ENCODE measurements at regions not wholly inside any gene's neighbourhood (a gene's known extent, or its start where the extent isn't known, plus 50 kb on each side); places are given as distances from the start of the nearest gene placed in this dataset.
"Not testable (repeated sequence)": the region's sequence is repeated elsewhere in the genome, so short reads cannot be mapped to it uniquely, and the experiment has no call there.

DNA sequence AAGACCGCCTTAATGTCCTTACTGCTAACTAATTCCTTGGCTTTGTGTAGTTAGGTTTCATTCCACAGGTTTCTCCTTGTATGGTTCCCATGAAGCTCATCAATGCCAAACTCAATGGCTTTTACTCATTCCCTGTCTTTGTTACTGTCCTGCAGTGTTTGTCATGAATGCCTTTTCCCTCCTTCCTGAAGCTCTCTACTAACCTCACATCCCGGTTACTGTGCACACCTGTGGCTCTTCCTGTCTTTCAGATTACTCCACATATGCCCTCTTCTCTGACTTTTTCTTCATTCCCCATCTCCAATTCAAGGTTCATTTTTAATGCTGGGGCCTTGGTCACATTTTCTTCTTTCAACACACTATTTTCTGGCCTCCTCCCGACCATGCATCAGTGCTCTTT, 66.1 kb downstream of the TRIM43 start:
- H2BK15ac ChIP-seq (ENCODE audit: low read length); H3K18ac ChIP-seq (ENCODE audit: extremely low read depth, low read length); H3K79me2 ChIP-seq (ENCODE audit: control insufficient read depth in 1 of 2, insufficient read depth in 2 of 2, low read length in 2 of 2); H3K27me3 ChIP-seq (replicated peaks in 1 of 4; ENCODE audit: control insufficient read depth in 3 of 4, extremely low read depth in 1 of 4, insufficient read depth in 3 of 4, low read length in 3 of 4); H3K36me3 ChIP-seq (ENCODE audit: control insufficient read depth in 2 of 4, insufficient read depth in 4 of 4, low read length in 3 of 4); H2BK120ac ChIP-seq (replicated peaks; ENCODE audit: low read depth, low read length); H3K27ac ChIP-seq (ENCODE audit: low read depth, low read length); H3K56ac ChIP-seq (replicated peaks; ENCODE audit: insufficient read length, low read depth, low read length); H4K91ac ChIP-seq (replicated peaks; ENCODE audit: insufficient read length, low read length); H2BK12ac ChIP-seq (ENCODE audit: low read depth, low read length); H3K23ac ChIP-seq (ENCODE audit: insufficient read length); POLR2A ChIA-PET (ENCODE audit: partially characterized antibody); FAIRE-seq; H3K14ac ChIP-seq (ENCODE audit: insufficient read length); H4K20me1 ChIP-seq (replicated peaks in 1 of 2; ENCODE audit: control insufficient read depth in 1 of 2, insufficient read depth in 2 of 2, low read length in 2 of 2); H4K8ac ChIP-seq (ENCODE audit: extremely low read depth, insufficient read depth, low read length); H3K4ac ChIP-seq (replicated peaks; ENCODE audit: insufficient read length, low read depth, low read length); H3K4me3 ChIP-seq (ENCODE audit: extremely low read depth in 1 of 4, insufficient read depth in 2 of 4, low read depth in 3 of 4, low read length in 4 of 4); H3K4me1 ChIP-seq (replicated peaks in 1 of 4; ENCODE audit: control insufficient read depth in 3 of 4, insufficient read depth in 4 of 4, low read length in 3 of 4); H3K23me2 ChIP-seq (ENCODE audit: low read depth, low read length); H2BK20ac ChIP-seq (ENCODE audit: low read length); H3K79me1 ChIP-seq (ENCODE audit: low read depth, low read length); DNase-seq (ENCODE audit: low read depth in 1 of 2, low spot score in 2 of 2); H3K4me2 ChIP-seq (ENCODE audit: insufficient read depth in 1 of 2, low read depth in 2 of 2, low read length in 2 of 2); H2BK5ac ChIP-seq (ENCODE audit: low read depth, low read length); H4K5ac ChIP-seq (ENCODE audit: insufficient read length, low read depth, low read length); CTCF ChIA-PET (ENCODE audit: partially characterized antibody); H2AFZ ChIP-seq (ENCODE audit: low read length); H3K9ac ChIP-seq (replicated peaks in 1 of 4; ENCODE audit: extremely low read depth in 1 of 4, low read depth in 3 of 4, low read length in 3 of 4); H2AK5ac ChIP-seq (ENCODE audit: low read depth, low read length): not testable (repeated sequence)
- WGBS, 2 experiments (ENCODE audit: extremely low coverage in 1 of 2, insufficient coverage in 1 of 2, insufficient read length in 1 of 2, insufficient replicate concordance in 2 of 2, low coverage in 1 of 2, low lambda C conversion rate in 2 of 2, missing lambda C conversion rate in 1 of 2) = 71% methylated on average over 3 of the region's 3 CpGs; no CpG with 5 or more reads in 1 of the 2 experiments
- H3K9me3 ChIP-seq (ENCODE audit: insufficient read depth in 2 of 2, low read depth in 1 of 2, low read length in 1 of 2) = peaks cover 17 to 32% of the 10 kb centered on the region in 2 experiments; a peak in 3 of 4 replicates

DNA sequence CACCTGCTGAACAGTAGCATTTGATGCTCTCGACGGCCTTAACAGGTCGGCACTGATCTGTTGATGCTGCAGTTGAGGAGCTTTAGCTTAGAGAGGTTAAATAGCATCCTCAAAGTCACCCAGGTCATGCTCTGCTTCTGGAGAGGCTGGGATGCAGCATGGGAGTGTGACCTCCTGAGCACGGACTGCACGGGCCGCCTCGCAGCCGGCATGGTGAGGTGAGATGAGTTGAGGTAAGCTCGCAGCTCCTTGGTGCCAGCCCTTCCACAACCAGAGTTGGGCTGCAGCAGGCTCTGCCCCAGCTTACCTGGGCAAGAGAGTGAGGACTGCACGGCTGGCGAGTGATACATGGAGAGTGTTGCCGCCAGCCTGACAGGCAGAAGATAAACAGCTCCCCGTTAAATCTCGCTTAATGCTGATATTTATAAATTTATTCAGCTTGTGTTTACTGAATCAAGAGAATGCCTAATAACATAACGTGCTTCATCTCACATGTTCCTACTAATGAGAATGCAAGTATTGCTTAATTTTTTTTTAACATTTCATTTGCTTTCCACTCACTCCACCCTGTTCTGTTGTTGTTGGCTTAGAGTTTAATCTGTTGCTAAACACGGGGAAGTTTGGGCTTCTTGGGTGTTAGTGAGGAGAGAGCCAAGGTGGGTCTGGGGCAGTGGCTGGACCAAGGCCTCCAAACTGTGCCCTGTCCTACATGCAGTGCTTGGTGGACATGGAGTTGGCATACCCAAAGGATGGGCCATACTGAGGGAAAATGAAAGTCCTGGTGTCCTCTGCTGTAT, 69.2 kb downstream of the TRIM43 start:
- H3K79me1 ChIP-seq (ENCODE audit: low read depth, low read length); H2BK15ac ChIP-seq (ENCODE audit: low read length); H3K23ac ChIP-seq (ENCODE audit: insufficient read length); H3K4me1 ChIP-seq (replicated peaks in 1 of 4; ENCODE audit: control insufficient read depth in 3 of 4, insufficient read depth in 4 of 4, low read length in 3 of 4); H3K79me2 ChIP-seq (ENCODE audit: control insufficient read depth in 1 of 2, insufficient read depth in 2 of 2, low read length in 2 of 2); H3K56ac ChIP-seq (replicated peaks; ENCODE audit: insufficient read length, low read depth, low read length); H3K36me3 ChIP-seq (ENCODE audit: control insufficient read depth in 2 of 4, insufficient read depth in 4 of 4, low read length in 3 of 4); H3K23me2 ChIP-seq (ENCODE audit: low read depth, low read length); FAIRE-seq; H2AFZ ChIP-seq (ENCODE audit: low read length); H3K4ac ChIP-seq (replicated peaks; ENCODE audit: insufficient read length, low read depth, low read length); H3K27me3 ChIP-seq (replicated peaks in 1 of 4; ENCODE audit: control insufficient read depth in 3 of 4, extremely low read depth in 1 of 4, insufficient read depth in 3 of 4, low read length in 3 of 4); H4K91ac ChIP-seq (replicated peaks; ENCODE audit: insufficient read length, low read length); H3K27ac ChIP-seq (ENCODE audit: low read depth, low read length); H3K14ac ChIP-seq (ENCODE audit: insufficient read length); H3K18ac ChIP-seq (ENCODE audit: extremely low read depth, low read length); DNase-seq (ENCODE audit: low read depth in 1 of 2, low spot score in 2 of 2); H3K9ac ChIP-seq (replicated peaks in 1 of 4; ENCODE audit: extremely low read depth in 1 of 4, low read depth in 3 of 4, low read length in 3 of 4); CTCF ChIA-PET (ENCODE audit: partially characterized antibody); H3K4me3 ChIP-seq (ENCODE audit: extremely low read depth in 1 of 4, insufficient read depth in 2 of 4, low read depth in 3 of 4, low read length in 4 of 4); H2BK120ac ChIP-seq (replicated peaks; ENCODE audit: low read depth, low read length); H2AK5ac ChIP-seq (ENCODE audit: low read depth, low read length); H4K8ac ChIP-seq (ENCODE audit: extremely low read depth, insufficient read depth, low read length); H4K5ac ChIP-seq (ENCODE audit: insufficient read length, low read depth, low read length); H4K20me1 ChIP-seq (replicated peaks in 1 of 2; ENCODE audit: control insufficient read depth in 1 of 2, insufficient read depth in 2 of 2, low read length in 2 of 2); H2BK20ac ChIP-seq (ENCODE audit: low read length); POLR2A ChIA-PET (ENCODE audit: partially characterized antibody); H2BK12ac ChIP-seq (ENCODE audit: low read depth, low read length); H2BK5ac ChIP-seq (ENCODE audit: low read depth, low read length); H3K4me2 ChIP-seq (ENCODE audit: insufficient read depth in 1 of 2, low read depth in 2 of 2, low read length in 2 of 2): not testable (repeated sequence)
- WGBS, 2 experiments (ENCODE audit: extremely low coverage in 1 of 2, insufficient coverage in 1 of 2, insufficient read length in 1 of 2, insufficient replicate concordance in 2 of 2, low coverage in 1 of 2, low lambda C conversion rate in 2 of 2, missing lambda C conversion rate in 1 of 2) = 82% methylated on average over 14 of the region's 16 CpGs; no CpG with 5 or more reads in 1 of the 2 experiments
- H3K9me3 ChIP-seq (ENCODE audit: insufficient read depth in 2 of 2, low read depth in 1 of 2, low read length in 1 of 2) = peaks cover 28 to 56% of the 10 kb centered on the region in 2 experiments

Measured in H1 (cell line).